Neural crest cell (in vitro differentiated cells): ENCODE measurements at regions not wholly inside any gene's neighbourhood (a gene's known extent, or its start where the extent isn't known, plus 50 kb on each side); places are given as distances from the start of the nearest gene placed in this dataset.

ENCODE experiments used
- DNase-seq: peaks from one replicate; pipeline ENCODE4 v3.0.0; 2021; ENCODE audit warnings: low read depth, mixed read lengths, low spot score
- H3K27ac Mint-ChIP-seq: one replicate; pipeline ENCODE4 v1.8.0; 2021; ENCODE audit warnings: mild to moderate bottlenecking, mixed read lengths; ENCODE audit not compliant: unreplicated experiment
- H3K27me3 Mint-ChIP-seq: 2 replicates; pipeline ENCODE4 v1.8.0; 2021; ENCODE audit warnings: low read depth, mild to moderate bottlenecking, mixed read lengths
- H3K36me3 Mint-ChIP-seq: 2 replicates; pipeline ENCODE4 v1.8.0; 2021; ENCODE audit warnings: low read depth, mild to moderate bottlenecking, mixed read lengths
- H3K4me1 Mint-ChIP-seq: 2 replicates; pipeline ENCODE4 v1.8.0; 2021; ENCODE audit warnings: mixed read lengths
- H3K4me3 Mint-ChIP-seq: one replicate; pipeline ENCODE4 v1.8.0; 2021; ENCODE audit warnings: mild to moderate bottlenecking, mixed read lengths
- H3K9me3 Mint-ChIP-seq: 2 replicates; pipeline ENCODE4 v1.8.0; 2021; ENCODE audit warnings: mixed read lengths
- CTCF ChIP-seq: fragments of 200-600 bp; sonication (generic); conservative IDR thresholded peaks from 2 replicates; pipeline ENCODE4 v1.5.0; 2021; ENCODE audit warnings: antibody characterized with exemption, mild to moderate bottlenecking

- Mint-ChIP-seq H3K4me3 (no peak overlapping the region), H3K27me3 (no peaks in the 10 kb centered on the region), H3K36me3 (no peaks in the 10 kb centered on the region), H3K27ac (peak overlapping the region; percentile 85), H3K9me3 (no peaks in the 10 kb centered on the region), H3K4me1 (peaks cover 15% of the 10 kb centered on the region)
- no peak for DNase-seq
- TF ChIP-seq CTCF: no peak
Observed at GRCh38 chr6:113620386-113620785, 236.8 kb upstream of the MARCKS start.

- Mint-ChIP-seq H3K27ac (peak overlapping the region; percentile 78), H3K9me3 (no peaks in the 10 kb centered on the region), H3K27me3 (no peaks in the 10 kb centered on the region), H3K36me3 (no peaks in the 10 kb centered on the region), H3K4me1 (peaks cover 15% of the 10 kb centered on the region), H3K4me3 (no peak overlapping the region)
- TF ChIP-seq CTCF: no peak
- no peak for DNase-seq
Observed at GRCh38 chr6:113622254-113622653, 234.9 kb upstream of the MARCKS start.

- Mint-ChIP-seq H3K4me1 (peaks cover 15% of the 10 kb centered on the region), H3K27me3 (no peaks in the 10 kb centered on the region), H3K27ac (no peak overlapping the region), H3K36me3 (no peaks in the 10 kb centered on the region), H3K4me3 (no peak overlapping the region), H3K9me3 (no peaks in the 10 kb centered on the region)
- DNase-seq: no peak
- TF ChIP-seq CTCF: no peak
Observed at GRCh38 chr6:113623129-113623528, 234.0 kb upstream of the MARCKS start.

- no peaks in the 10 kb centered on the region for H3K9me3 Mint-ChIP-seq
- no peak overlapping the region for H3K27ac Mint-ChIP-seq
- no peak for DNase-seq
- H3K36me3 Mint-ChIP-seq: no peaks in the 10 kb centered on the region
- no peaks in the 10 kb centered on the region for H3K27me3 Mint-ChIP-seq
- no peak for TF ChIP-seq CTCF
- H3K4me3 Mint-ChIP-seq: no peak overlapping the region
- H3K4me1 Mint-ChIP-seq: peaks cover 11% of the 10 kb centered on the region
Observed at GRCh38 chr6:113625850-113626249, 231.3 kb upstream of the MARCKS start.

- TF ChIP-seq CTCF: no peak
- Mint-ChIP-seq H3K9me3 (no peaks in the 10 kb centered on the region), H3K27ac (no peak overlapping the region), H3K4me1 (peaks cover 14% of the 10 kb centered on the region), H3K36me3 (no peaks in the 10 kb centered on the region), H3K27me3 (no peaks in the 10 kb centered on the region), H3K4me3 (no peak overlapping the region)
- DNase-seq: no peak
Observed at GRCh38 chr6:113626475-113626874, 230.7 kb upstream of the MARCKS start.

GRCh38 chr6:113627480-113627879, 229.7 kb upstream of the MARCKS start:
- no peak overlapping the region for H3K4me3 Mint-ChIP-seq
- DNase-seq: no peak
- TF ChIP-seq CTCF: no peak
- H3K9me3 Mint-ChIP-seq: no peaks in the 10 kb centered on the region
- H3K4me1 Mint-ChIP-seq: peaks cover 19% of the 10 kb centered on the region
- H3K36me3 Mint-ChIP-seq: no peaks in the 10 kb centered on the region
- H3K27me3 Mint-ChIP-seq: no peaks in the 10 kb centered on the region
- no peak overlapping the region for H3K27ac Mint-ChIP-seq
